ENCODE measurements at regions not wholly inside any gene's neighbourhood (a gene's known extent, or its start where the extent isn't known, plus 50 kb on each side); places are given as distances from the start of the nearest gene placed in this dataset.
A peak's percentile ranks its signal among the peaks of the same experiment; 100 is the strongest.

DNA sequence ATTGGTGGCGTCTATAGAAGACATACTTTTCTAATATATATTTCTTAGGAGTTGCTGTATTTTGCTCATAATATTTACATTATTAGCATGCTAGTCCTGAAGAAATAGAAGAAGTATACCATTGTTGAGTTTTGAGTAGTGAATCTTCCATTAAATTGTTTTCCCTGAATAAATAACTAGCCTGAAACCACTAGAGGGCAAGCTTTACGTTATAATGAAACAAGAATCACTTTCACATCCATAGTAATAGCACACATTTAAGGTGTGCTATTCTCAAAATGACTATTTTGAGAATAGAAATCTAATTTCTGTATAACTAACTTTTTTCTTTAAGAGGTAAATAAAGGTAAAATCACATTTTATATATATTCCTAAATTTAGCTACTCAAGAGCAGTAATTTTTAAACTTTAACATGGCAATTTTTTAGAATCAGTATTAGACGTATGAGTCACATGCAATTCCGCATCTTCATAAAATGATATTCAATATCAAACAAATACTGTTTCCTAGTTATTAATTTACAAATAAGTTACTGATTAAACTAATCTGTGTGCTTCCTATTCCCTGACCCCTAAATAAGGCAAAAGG, 213.2 kb upstream of the MANEA start:
- DNase-seq (ENCODE audit: low spot score in 2 of 2) (no peak), ATAC-seq (peak in 1 of 2 donors; percentile 70)
- Mint-ChIP-seq H3K36me3 (no peaks in the 10 kb centered on the region), H3K9me3 (no peaks in the 10 kb centered on the region), H3K27ac (no peak overlapping the region)

DNA sequence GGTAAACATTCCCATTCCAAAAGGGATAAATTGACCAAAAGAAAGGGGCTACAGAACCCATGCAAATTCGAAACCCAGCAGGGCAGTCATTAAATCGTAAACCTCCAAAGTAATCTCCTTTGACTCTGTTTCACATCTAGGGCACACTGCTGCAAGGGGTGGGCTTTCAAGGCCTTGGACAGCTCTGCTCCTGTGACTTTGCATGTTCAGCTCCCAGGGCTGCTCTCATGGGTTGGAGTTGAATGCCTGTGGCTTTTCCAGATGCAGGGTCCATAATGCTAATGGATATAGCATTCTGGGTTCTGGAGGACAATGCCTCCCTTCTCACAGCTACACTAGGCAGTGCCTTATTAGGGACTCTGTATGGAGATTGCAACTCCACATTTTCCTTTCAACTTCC, 211.9 kb upstream of the MANEA start:
- ATAC-seq: no peak

DNA sequence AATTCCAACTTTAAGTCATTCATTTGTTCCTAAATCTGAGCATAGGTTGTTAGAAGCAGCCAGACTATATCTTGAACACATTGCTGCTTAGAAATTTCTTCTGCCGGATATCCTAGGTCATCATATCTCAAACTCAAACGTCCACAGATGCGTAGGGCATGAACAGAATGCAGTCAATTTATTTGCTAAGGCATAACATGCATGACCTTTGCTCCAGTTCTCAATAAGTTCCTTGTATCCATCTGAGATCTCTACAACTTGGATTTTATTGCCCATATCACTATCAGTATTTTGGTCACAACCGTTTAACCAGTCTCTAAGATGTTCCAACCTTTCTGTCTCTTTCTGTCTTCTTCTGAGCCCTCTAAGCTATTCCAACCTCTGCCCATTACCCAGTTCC, 210.9 kb upstream of the MANEA start:
- DNase-seq (ENCODE audit: low spot score in 2 of 2) (no peak), ATAC-seq (no peak)
- Mint-ChIP-seq H3K36me3 (no peaks in the 10 kb centered on the region), H3K9me3 (no peaks in the 10 kb centered on the region), H3K27ac (no peak overlapping the region)

More for the DNA sequence above, 211.9 kb upstream of the MANEA start:
- Mint-ChIP-seq H3K36me3 (no peaks in the 10 kb centered on the region), H3K27ac (no peak overlapping the region), H3K9me3 (no peaks in the 10 kb centered on the region)
- no peak for DNase-seq (ENCODE audit: low spot score in 2 of 2)

DNA sequence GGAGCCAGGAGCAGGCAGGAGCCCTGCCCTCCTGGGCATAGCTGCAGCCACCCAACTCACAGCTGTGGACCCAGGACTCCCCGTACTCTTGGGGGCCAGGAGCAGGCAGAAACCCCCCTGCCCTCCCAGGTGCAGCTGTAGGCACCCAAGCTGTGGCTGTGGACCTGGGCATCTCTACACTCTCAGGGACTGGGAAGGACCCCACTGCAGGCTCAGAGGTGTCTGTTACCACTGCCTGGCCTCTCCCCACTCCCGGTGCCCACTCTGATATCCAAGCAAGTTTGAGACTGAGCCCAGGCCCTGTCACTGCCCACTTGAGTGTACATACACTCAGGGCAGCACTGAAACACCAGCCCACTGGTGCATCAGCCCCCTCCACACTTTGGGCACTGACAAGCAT, 193.5 kb upstream of the MANEA start:
- H3K9me3 Mint-ChIP-seq: peaks cover 0 to 9% of the 10 kb centered on the region in 2 donors
- no peak overlapping the region for H3K27ac Mint-ChIP-seq
- no peaks in the 10 kb centered on the region for H3K36me3 Mint-ChIP-seq
- DNase-seq (ENCODE audit: low spot score in 2 of 2) (no peak), ATAC-seq (no peak)

DNA sequence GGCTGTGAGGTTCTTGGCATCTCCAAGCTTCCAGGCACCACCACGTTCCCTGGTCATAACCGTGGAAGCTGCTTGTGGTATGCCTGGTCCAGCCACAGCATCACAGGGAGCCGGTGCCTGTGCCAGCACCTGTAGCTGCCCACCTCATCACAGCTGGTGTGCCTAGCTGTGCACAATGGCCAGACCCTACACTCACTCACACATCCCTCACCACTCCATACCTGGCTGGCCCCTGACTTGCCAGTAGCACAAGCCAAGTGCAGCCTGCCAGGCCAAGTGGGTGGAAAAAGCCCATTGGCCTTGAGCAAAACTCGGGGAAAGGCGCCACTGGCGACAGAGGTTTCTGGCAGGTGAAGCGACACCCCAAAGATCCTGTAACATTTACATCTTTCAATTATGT, 192.3 kb upstream of the MANEA start:
- Mint-ChIP-seq H3K9me3 (peaks cover 0 to 3% of the 10 kb centered on the region in 2 donors), H3K36me3 (no peaks in the 10 kb centered on the region), H3K27ac (no peak overlapping the region)
- ATAC-seq (no peak), DNase-seq (ENCODE audit: low spot score in 2 of 2) (no peak)

DNA sequence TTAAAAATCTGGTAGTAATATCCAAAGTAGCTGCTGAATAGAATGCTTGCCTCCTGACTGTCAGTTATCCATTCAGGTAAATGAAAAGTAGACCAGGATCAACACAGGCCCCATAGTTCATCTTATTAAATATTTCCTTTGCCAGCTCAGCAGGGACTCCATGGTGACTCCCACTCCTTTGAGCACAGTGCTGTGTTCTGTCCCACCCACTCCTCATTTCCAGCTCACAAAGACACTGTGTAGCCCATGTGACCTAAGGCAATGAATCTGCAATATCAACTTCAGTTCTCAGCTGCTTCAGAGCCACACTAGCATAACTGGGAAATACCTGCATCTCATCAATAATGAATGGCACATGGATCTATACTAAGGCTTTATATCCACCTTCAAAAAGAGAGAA, 189.5 kb upstream of the MANEA start:
- Mint-ChIP-seq H3K9me3 (no peaks in the 10 kb centered on the region), H3K36me3 (no peaks in the 10 kb centered on the region), H3K27ac (no peak overlapping the region)
- ATAC-seq: no peak
- DNase-seq (ENCODE audit: low spot score in 2 of 2): no peak

DNA sequence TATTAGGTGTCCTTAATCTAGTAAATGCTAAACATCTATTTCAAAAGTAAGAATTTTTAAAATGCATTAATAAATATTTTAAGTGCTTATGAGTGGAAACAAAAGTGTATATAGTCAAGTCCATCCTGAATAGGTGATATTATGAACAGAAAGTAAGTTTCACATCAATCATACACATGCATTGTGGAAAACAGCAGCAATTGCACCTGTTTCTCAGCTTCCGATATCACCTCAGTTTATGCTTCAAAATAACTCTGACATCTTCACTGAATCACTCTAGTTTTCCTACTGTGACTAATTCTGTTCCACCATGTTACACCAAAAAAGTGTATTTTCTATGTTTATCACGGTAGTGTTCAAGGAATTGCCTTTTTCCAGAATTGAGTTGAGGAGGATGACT, 172.6 kb upstream of the MANEA start:
- Mint-ChIP-seq H3K9me3 (no peaks in the 10 kb centered on the region), H3K36me3 (no peaks in the 10 kb centered on the region), H3K27ac (no peak overlapping the region)
- ATAC-seq: no peak
- DNase-seq (ENCODE audit: low spot score in 2 of 2): no peak

DNA sequence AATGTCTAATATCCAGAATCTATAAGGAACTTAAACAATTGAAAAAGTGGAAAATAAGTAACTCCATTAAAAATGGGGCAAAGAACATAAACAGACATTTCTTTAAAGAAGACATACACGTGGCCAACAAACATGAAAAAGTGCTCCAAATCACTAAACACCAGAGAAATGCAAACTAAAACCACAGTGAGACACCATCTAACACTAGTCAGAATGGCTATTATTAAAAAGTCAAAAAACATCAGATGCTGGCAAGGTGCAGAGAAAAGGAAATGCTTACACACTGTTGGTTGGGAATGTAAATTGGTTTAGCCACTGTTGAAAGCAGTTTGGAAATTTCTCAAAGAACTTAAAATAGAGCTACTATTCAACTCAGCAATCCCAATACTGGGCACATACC, 169.2 kb upstream of the MANEA start:
- H3K36me3 Mint-ChIP-seq: no peaks in the 10 kb centered on the region
- no peak overlapping the region for H3K27ac Mint-ChIP-seq
- no peak for DNase-seq (ENCODE audit: low spot score in 2 of 2)

DNA sequence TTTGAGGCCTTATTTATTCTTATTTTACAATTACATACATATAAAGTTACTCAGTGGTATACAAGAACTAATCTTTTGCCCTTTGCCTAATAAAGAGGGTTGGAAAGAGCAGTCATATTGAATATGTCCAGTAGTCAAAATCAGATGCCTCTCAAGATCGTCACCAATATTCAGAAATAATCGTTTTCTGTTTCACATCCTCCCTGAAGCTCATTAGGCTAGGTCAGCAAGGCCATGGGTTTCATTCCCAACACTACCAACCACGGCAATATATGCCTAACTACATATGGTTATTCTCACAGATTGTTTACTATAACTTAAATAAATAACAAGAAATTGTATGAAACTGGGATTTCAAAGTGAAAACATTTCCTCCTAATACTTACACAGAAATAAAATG, 167.2 kb upstream of the MANEA start:
- Mint-ChIP-seq H3K27ac (no peak overlapping the region), H3K36me3 (no peaks in the 10 kb centered on the region), H3K9me3 (no peaks in the 10 kb centered on the region)
- DNase-seq (ENCODE audit: low spot score in 2 of 2): no peak
- no peak for ATAC-seq

More for the DNA sequence above, 169.2 kb upstream of the MANEA start:
- no peaks in the 10 kb centered on the region for H3K9me3 Mint-ChIP-seq
- no peak for ATAC-seq

DNA sequence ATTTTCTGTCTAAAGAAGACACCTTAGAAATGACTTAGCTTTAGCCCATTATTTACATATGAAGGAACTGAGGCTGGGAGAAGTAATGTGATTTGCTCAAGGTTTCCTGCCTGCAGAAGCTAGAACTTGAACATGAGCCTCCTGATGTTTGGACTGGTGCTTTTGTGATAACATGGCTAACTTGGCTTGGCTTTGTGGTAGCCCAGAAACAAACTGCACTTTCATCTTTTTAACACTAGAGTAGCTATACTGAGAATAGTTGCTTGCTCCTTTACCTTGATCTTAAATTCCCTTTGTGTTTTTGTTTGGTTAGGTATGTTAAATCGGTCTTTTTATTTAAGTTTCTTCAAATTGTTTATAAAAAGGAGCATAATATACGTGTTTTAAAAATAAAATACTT, 163.5 kb upstream of the MANEA start:
- ATAC-seq (no peak), DNase-seq (ENCODE audit: low spot score in 2 of 2) (no peak)
- Mint-ChIP-seq H3K27ac (no peak overlapping the region), H3K36me3 (no peaks in the 10 kb centered on the region), H3K9me3 (peaks cover 0 to 3% of the 10 kb centered on the region in 2 donors)

DNA sequence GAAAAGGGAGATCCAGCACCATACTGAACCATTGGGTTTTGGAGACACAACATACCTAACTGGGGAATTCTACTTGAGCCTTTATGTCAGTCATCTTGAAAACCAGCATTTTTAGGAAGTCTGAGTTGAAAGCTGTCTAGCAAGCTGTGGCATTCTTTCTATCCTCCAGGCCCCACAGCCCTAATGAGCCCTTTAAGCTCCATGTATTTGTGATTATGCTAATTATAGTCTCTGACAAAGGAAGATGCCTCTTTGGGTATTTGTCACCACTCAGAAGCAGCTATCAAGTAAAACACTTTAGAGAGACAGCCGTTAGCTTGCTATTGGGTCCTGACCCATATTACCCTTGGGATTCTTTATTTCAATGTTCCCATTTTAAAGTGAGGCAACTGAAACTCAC, 159.5 kb upstream of the MANEA start:
- Mint-ChIP-seq H3K27ac (no peak overlapping the region), H3K9me3 (peaks cover 12 to 17% of the 10 kb centered on the region in 2 donors), H3K36me3 (peaks cover 0 to 10% of the 10 kb centered on the region in 2 donors)
- DNase-seq (ENCODE audit: low spot score in 2 of 2) (no peak), ATAC-seq (no peak)

DNA sequence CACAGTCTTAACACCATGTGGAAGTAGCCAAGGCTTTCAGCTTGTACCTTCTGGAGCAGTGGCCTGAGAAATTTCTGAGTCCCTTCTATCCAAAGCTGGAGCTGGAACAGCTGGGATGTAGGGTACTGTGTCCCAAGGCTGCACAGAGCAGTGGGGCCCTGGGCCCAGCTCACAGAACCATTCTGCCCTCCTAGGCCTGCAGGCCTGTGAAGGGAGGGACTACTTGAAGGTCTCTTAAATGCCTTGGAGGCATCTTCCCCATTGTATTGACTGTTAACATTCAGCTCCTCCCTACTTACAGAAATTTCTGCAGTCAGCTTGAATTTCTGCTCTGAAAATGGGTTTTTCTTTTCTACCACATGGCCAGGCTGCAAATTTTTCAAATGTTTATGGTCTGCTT, 156.5 kb upstream of the MANEA start:
- H3K27ac Mint-ChIP-seq: no peak overlapping the region
- no peak for ATAC-seq
- no peak for DNase-seq (ENCODE audit: low spot score in 2 of 2)
- peaks cover 12 to 17% of the 10 kb centered on the region in 2 donors for H3K9me3 Mint-ChIP-seq
- H3K36me3 Mint-ChIP-seq: peaks cover 0 to 10% of the 10 kb centered on the region in 2 donors

DNA sequence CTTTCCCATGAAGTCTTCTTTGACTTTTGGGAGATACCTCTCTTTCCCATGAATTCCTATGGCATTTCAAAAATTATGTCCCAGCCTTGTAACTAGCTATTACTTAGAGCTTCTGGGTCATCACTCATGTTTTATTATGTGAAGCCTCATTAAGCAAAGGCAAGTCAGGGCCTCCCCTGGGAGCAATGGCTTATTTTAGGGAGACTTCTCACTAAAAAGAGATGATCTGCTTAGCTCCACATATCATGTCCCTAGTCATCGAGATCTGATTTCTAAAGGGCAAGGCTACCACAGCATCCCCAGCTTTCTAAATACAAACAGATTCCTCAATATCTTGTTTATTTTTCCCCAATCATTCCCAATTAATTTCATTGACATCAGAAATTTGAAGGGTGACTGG, 154.0 kb upstream of the MANEA start:
- H3K36me3 Mint-ChIP-seq: peaks cover 0 to 10% of the 10 kb centered on the region in 2 donors
- ATAC-seq (no peak), DNase-seq (ENCODE audit: low spot score in 2 of 2) (no peak)
- H3K27ac Mint-ChIP-seq: no peak overlapping the region
- peaks cover 9 to 17% of the 10 kb centered on the region in 2 donors for H3K9me3 Mint-ChIP-seq

DNA sequence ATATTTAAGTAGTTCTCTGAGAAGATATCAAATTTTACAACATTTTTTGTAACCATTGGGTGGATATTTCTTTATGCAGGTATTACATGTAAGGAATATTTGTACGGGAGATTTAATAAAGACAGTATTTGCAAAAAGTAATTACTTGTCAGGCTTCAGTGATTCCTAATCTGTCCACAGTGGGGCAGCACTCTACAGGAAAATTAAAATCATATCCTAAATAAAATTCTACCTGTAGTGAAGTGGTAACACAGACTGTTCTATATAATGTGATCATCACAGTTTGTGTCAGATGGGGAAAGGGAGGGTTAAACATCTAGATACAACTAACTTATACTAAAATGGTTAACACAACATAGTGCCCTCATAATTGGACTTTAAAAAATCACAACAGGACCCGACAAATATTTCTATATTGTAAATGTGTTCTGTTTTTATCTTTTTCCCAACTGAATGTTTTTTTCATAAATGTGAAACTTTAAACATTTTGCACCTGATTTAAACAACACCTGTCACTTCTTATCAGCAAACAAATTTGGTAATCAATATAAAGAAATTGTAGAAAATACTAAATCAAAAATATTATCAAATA, 145.6 kb upstream of the MANEA start:
- Mint-ChIP-seq H3K27ac (no peak overlapping the region), H3K36me3 (no peaks in the 10 kb centered on the region), H3K9me3 (no peaks in the 10 kb centered on the region)
- no peak for ATAC-seq
- peak in 1 of 2 donors; percentile 40 for DNase-seq (ENCODE audit: low spot score in 2 of 2)

DNA sequence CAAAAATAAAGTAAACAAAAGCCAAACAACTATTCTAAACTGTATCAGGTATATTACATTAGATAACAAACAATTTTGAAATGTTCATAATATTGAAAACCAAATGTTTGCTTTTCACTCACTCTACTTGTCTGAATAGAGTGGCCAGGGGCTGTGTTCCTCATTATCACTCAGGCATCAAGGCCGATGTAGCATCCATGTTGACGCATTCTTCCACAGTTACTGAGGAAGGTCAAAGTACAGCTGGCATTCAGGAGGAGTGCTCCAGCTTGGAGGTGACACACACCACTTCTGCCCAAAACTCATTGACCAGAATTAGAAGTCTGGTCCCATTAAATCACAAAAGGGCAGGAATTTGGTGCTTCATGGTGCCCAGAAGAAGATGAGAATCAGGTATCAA, 137.6 kb upstream of the MANEA start:
- Mint-ChIP-seq H3K27ac (no peak overlapping the region), H3K36me3 (no peaks in the 10 kb centered on the region), H3K9me3 (no peaks in the 10 kb centered on the region)
- no peak for DNase-seq (ENCODE audit: low spot score in 2 of 2)
- no peak for ATAC-seq

DNA sequence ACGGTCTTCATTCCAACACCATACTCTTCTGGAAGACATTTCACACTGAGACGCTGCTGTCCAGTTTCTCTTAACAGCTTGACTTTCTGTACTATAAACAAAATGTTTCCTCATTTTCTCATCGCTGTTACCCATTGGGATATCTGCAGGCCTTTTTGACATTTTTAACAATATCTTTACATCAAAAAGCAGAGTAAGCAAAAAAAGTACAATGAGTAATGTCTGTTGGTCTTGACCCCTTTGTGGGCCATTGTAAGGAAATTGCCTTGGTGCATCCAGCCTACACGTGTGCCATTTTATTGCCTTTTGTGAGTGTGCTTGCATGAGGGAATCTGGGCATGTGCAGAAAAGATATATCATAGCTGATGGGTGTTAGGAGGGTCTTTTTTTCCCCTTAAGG, 129.1 kb upstream of the MANEA start:
- H3K36me3 Mint-ChIP-seq: no peaks in the 10 kb centered on the region
- DNase-seq (ENCODE audit: low spot score in 2 of 2): no peak

DNA sequence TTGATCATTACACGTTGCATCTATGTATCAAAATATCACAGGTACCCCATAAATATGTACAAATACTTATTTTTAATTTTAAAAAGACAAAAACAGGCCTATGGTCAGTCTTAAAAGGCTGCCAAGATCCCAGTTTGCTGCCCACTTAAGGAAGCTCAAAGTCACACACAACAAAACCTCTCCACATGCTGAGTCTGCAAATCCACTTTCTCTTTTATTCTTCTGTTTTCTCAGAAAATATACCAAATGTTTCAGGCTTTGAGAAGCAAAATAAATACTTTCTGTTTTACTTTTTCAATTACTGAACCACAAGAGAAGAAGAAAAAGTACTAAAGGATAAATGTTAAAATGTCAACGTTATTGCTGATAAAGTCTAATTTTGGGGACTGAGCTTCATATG, 107.8 kb upstream of the MANEA start:
- DNase-seq (ENCODE audit: low spot score in 2 of 2) (no peak), ATAC-seq (no peak)
- H3K36me3 Mint-ChIP-seq: no peaks in the 10 kb centered on the region
- no peak overlapping the region for H3K27ac Mint-ChIP-seq
- no peaks in the 10 kb centered on the region for H3K9me3 Mint-ChIP-seq

More for the DNA sequence above, 129.1 kb upstream of the MANEA start:
- ATAC-seq: no peak
- H3K9me3 Mint-ChIP-seq: no peaks in the 10 kb centered on the region
- H3K27ac Mint-ChIP-seq: no peak overlapping the region

DNA sequence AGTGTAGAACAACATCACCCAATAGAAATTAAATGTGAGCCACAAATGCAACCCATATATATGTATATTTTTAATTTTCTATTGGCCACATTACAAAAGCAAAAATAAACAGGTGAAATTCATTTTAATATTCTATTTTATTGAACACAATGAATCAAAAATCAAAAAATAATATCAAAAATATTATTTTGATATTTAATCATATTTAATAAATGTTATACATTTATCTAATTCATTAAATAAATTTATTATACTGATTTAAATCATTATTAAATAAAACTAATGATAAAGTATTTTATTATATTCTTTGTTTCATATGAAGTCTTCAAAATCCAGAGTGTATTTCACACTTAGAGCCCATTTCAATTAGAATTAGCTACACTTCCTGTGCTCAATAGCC, 98.4 kb upstream of the MANEA start:
- ATAC-seq (no peak), DNase-seq (ENCODE audit: low spot score in 2 of 2) (no peak)
- Mint-ChIP-seq H3K9me3 (no peaks in the 10 kb centered on the region), H3K36me3 (no peaks in the 10 kb centered on the region), H3K27ac (no peak overlapping the region)
